ENCODE measurements at regions not wholly inside any gene's neighbourhood (a gene's known extent, or its start where the extent isn't known, plus 50 kb on each side); places are given as distances from the start of the nearest gene placed in this dataset.

- H3K27me3 ChIP-seq (ENCODE audit: low read depth, low read length), result no peaks in the 10 kb centered on the region
- H3K9me3 ChIP-seq (ENCODE audit: control insufficient read depth in 1 of 2, low read length in 2 of 2), result no peaks in the 10 kb centered on the region
- no peaks in the 10 kb centered on the region for H3K4me1 ChIP-seq (ENCODE audit: control insufficient read depth in 1 of 2, insufficient read depth in 2 of 2, low read length in 2 of 2)
These were observed 305.9 kb upstream of the TMCO5A start for GRCh38 chr15:37628507-37628906.

DNA sequence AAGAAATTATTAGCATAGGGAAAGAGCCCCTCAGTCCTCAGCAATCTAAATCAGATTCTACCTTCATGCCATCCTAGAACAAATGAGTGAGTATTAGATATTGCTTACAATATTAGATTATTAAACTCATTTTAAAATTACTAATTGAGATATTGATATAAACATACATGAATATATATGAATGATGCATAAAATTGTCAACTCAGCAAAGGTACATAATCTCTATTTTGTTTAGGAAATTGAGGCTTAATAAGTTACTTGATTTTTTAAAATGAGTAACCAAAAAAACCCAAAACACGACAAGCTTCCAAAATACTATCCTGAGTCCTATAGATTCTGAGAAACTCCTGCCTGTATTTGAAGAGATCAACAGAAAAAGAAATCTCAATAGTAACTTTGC is 297.7 kb upstream of the TMCO5A start:
- Histone ChIP-seq H3K36me3 (ENCODE audit: control insufficient read depth in 1 of 2, insufficient read depth in 2 of 2, low read length in 2 of 2) (no peaks in the 10 kb centered on the region), H3K9me3 (ENCODE audit: control insufficient read depth in 1 of 2, low read length in 2 of 2) (no peaks in the 10 kb centered on the region), H3K4me3 (ENCODE audit: low read depth in 1 of 2, low read length in 2 of 2) (no peak overlapping the region), H3K4me1 (ENCODE audit: control insufficient read depth in 1 of 2, insufficient read depth in 2 of 2, low read length in 2 of 2) (no peaks in the 10 kb centered on the region), H3K27me3 (ENCODE audit: low read depth, low read length) (no peaks in the 10 kb centered on the region), H3K27ac (ENCODE audit: low read length) (no peak overlapping the region)

More at GRCh38 chr15:37628507-37628906, 305.9 kb upstream of the TMCO5A start:
- Histone ChIP-seq H3K4me3 (ENCODE audit: low read depth in 1 of 2, low read length in 2 of 2) (no peak overlapping the region), H3K36me3 (ENCODE audit: control insufficient read depth in 1 of 2, insufficient read depth in 2 of 2, low read length in 2 of 2) (no peaks in the 10 kb centered on the region), H3K27ac (ENCODE audit: low read length) (no peak overlapping the region)

GRCh38 chr15:37638116-37638515 is 296.3 kb upstream of the TMCO5A start:
- no peak overlapping the region for H3K4me3 ChIP-seq (ENCODE audit: low read depth in 1 of 2, low read length in 2 of 2)
- no peaks in the 10 kb centered on the region for H3K4me1 ChIP-seq (ENCODE audit: control insufficient read depth in 1 of 2, insufficient read depth in 2 of 2, low read length in 2 of 2)
- H3K9me3 ChIP-seq (ENCODE audit: control insufficient read depth in 1 of 2, low read length in 2 of 2), result no peaks in the 10 kb centered on the region
- no peak overlapping the region for H3K27ac ChIP-seq (ENCODE audit: low read length)
- no peaks in the 10 kb centered on the region for H3K27me3 ChIP-seq (ENCODE audit: low read depth, low read length)
- H3K36me3 ChIP-seq (ENCODE audit: control insufficient read depth in 1 of 2, insufficient read depth in 2 of 2, low read length in 2 of 2), result no peaks in the 10 kb centered on the region

- H3K9me3 ChIP-seq (ENCODE audit: control insufficient read depth in 1 of 2, low read length in 2 of 2), result no peaks in the 10 kb centered on the region
- no peaks in the 10 kb centered on the region for H3K27me3 ChIP-seq (ENCODE audit: low read depth, low read length)
- H3K36me3 ChIP-seq (ENCODE audit: control insufficient read depth in 1 of 2, insufficient read depth in 2 of 2, low read length in 2 of 2), result no peaks in the 10 kb centered on the region
- H3K27ac ChIP-seq (ENCODE audit: low read length), result no peak overlapping the region
- H3K4me3 ChIP-seq (ENCODE audit: low read depth in 1 of 2, low read length in 2 of 2), result no peak overlapping the region
- H3K4me1 ChIP-seq (ENCODE audit: control insufficient read depth in 1 of 2, insufficient read depth in 2 of 2, low read length in 2 of 2), result no peaks in the 10 kb centered on the region
These were observed 295.7 kb upstream of the TMCO5A start for GRCh38 chr15:37638691-37639090.

- Histone ChIP-seq H3K36me3 (ENCODE audit: control insufficient read depth in 1 of 2, insufficient read depth in 2 of 2, low read length in 2 of 2) (no peaks in the 10 kb centered on the region), H3K9me3 (ENCODE audit: control insufficient read depth in 1 of 2, low read length in 2 of 2) (peaks cover 7 to 15% of the 10 kb centered on the region in 2 donors), H3K27ac (ENCODE audit: low read length) (no peak overlapping the region), H3K4me1 (ENCODE audit: control insufficient read depth in 1 of 2, insufficient read depth in 2 of 2, low read length in 2 of 2) (no peaks in the 10 kb centered on the region), H3K27me3 (ENCODE audit: low read depth, low read length) (no peaks in the 10 kb centered on the region), H3K4me3 (ENCODE audit: low read depth in 1 of 2, low read length in 2 of 2) (no peak overlapping the region)
These were observed 281.6 kb upstream of the TMCO5A start for GRCh38 chr15:37652646-37653417.

GRCh38 chr15:37678124-37678523 is 256.3 kb upstream of the TMCO5A start:
- no peaks in the 10 kb centered on the region for H3K4me1 ChIP-seq (ENCODE audit: control insufficient read depth in 1 of 2, insufficient read depth in 2 of 2, low read length in 2 of 2)

GRCh38 chr15:37679627-37680026 is 254.8 kb upstream of the TMCO5A start:
- Histone ChIP-seq H3K27ac (ENCODE audit: low read length) (no peak overlapping the region), H3K4me3 (ENCODE audit: low read depth in 1 of 2, low read length in 2 of 2) (no peak overlapping the region), H3K4me1 (ENCODE audit: control insufficient read depth in 1 of 2, insufficient read depth in 2 of 2, low read length in 2 of 2) (no peaks in the 10 kb centered on the region), H3K27me3 (ENCODE audit: low read depth, low read length) (no peaks in the 10 kb centered on the region), H3K36me3 (ENCODE audit: control insufficient read depth in 1 of 2, insufficient read depth in 2 of 2, low read length in 2 of 2) (no peaks in the 10 kb centered on the region), H3K9me3 (ENCODE audit: control insufficient read depth in 1 of 2, low read length in 2 of 2) (no peaks in the 10 kb centered on the region)

More at GRCh38 chr15:37678124-37678523, 256.3 kb upstream of the TMCO5A start:
- Histone ChIP-seq H3K27ac (ENCODE audit: low read length) (no peak overlapping the region), H3K27me3 (ENCODE audit: low read depth, low read length) (no peaks in the 10 kb centered on the region), H3K36me3 (ENCODE audit: control insufficient read depth in 1 of 2, insufficient read depth in 2 of 2, low read length in 2 of 2) (no peaks in the 10 kb centered on the region), H3K9me3 (ENCODE audit: control insufficient read depth in 1 of 2, low read length in 2 of 2) (no peaks in the 10 kb centered on the region), H3K4me3 (ENCODE audit: low read depth in 1 of 2, low read length in 2 of 2) (no peak overlapping the region)

DNA sequence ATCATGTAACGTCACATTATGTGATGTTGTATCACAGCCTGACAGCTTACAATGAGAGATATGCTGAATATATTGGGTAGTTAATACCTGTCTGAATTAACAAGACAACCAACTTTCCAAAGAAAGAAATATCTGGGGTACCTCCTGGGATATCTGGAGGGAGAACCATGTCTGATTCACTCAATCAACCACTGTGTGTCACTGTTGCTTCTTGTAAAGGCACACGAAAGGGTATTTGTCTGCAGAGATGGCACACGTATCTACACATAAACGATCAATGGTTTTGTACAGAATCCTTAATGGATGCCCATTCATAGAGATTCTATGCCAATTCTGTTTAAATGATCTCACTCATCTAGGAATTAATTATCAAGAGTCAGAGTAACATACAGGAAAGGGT is 252.1 kb upstream of the TMCO5A start:
- no peaks in the 10 kb centered on the region for H3K4me1 ChIP-seq (ENCODE audit: control insufficient read depth in 1 of 2, insufficient read depth in 2 of 2, low read length in 2 of 2)
- no peak overlapping the region for H3K27ac ChIP-seq (ENCODE audit: low read length)
- no peaks in the 10 kb centered on the region for H3K27me3 ChIP-seq (ENCODE audit: low read depth, low read length)
- H3K9me3 ChIP-seq (ENCODE audit: control insufficient read depth in 1 of 2, low read length in 2 of 2), result no peaks in the 10 kb centered on the region
- no peak overlapping the region for H3K4me3 ChIP-seq (ENCODE audit: low read depth in 1 of 2, low read length in 2 of 2)
- no peaks in the 10 kb centered on the region for H3K36me3 ChIP-seq (ENCODE audit: control insufficient read depth in 1 of 2, insufficient read depth in 2 of 2, low read length in 2 of 2)

- peaks cover 3 to 4% of the 10 kb centered on the region in 2 donors for H3K9me3 ChIP-seq (ENCODE audit: control insufficient read depth in 1 of 2, low read length in 2 of 2)
- no peak overlapping the region for H3K27ac ChIP-seq (ENCODE audit: low read length)
- H3K27me3 ChIP-seq (ENCODE audit: low read depth, low read length), result no peaks in the 10 kb centered on the region
- H3K4me3 ChIP-seq (ENCODE audit: low read depth in 1 of 2, low read length in 2 of 2), result no peak overlapping the region
- H3K36me3 ChIP-seq (ENCODE audit: control insufficient read depth in 1 of 2, insufficient read depth in 2 of 2, low read length in 2 of 2), result no peaks in the 10 kb centered on the region
- H3K4me1 ChIP-seq (ENCODE audit: control insufficient read depth in 1 of 2, insufficient read depth in 2 of 2, low read length in 2 of 2), result no peaks in the 10 kb centered on the region
These were observed 242.5 kb upstream of the TMCO5A start for GRCh38 chr15:37691911-37692310.

- H3K4me3 ChIP-seq (ENCODE audit: low read depth in 1 of 2, low read length in 2 of 2), result no peak overlapping the region
- peaks cover 3 to 4% of the 10 kb centered on the region in 2 donors for H3K9me3 ChIP-seq (ENCODE audit: control insufficient read depth in 1 of 2, low read length in 2 of 2)
- no peaks in the 10 kb centered on the region for H3K4me1 ChIP-seq (ENCODE audit: control insufficient read depth in 1 of 2, insufficient read depth in 2 of 2, low read length in 2 of 2)
- no peak overlapping the region for H3K27ac ChIP-seq (ENCODE audit: low read length)
- no peaks in the 10 kb centered on the region for H3K36me3 ChIP-seq (ENCODE audit: control insufficient read depth in 1 of 2, insufficient read depth in 2 of 2, low read length in 2 of 2)
- no peaks in the 10 kb centered on the region for H3K27me3 ChIP-seq (ENCODE audit: low read depth, low read length)
These were observed 240.5 kb upstream of the TMCO5A start for GRCh38 chr15:37693926-37694325.

- Histone ChIP-seq H3K9me3 (ENCODE audit: control insufficient read depth in 1 of 2, low read length in 2 of 2) (no peaks in the 10 kb centered on the region), H3K4me3 (ENCODE audit: low read depth in 1 of 2, low read length in 2 of 2) (no peak overlapping the region), H3K27me3 (ENCODE audit: low read depth, low read length) (no peaks in the 10 kb centered on the region), H3K4me1 (ENCODE audit: control insufficient read depth in 1 of 2, insufficient read depth in 2 of 2, low read length in 2 of 2) (no peaks in the 10 kb centered on the region), H3K36me3 (ENCODE audit: control insufficient read depth in 1 of 2, insufficient read depth in 2 of 2, low read length in 2 of 2) (no peaks in the 10 kb centered on the region), H3K27ac (ENCODE audit: low read length) (no peak overlapping the region)
These were observed 238.7 kb upstream of the TMCO5A start for GRCh38 chr15:37695719-37696118.

- Histone ChIP-seq H3K4me3 (ENCODE audit: low read depth in 1 of 2, low read length in 2 of 2) (no peak overlapping the region), H3K36me3 (ENCODE audit: control insufficient read depth in 1 of 2, insufficient read depth in 2 of 2, low read length in 2 of 2) (no peaks in the 10 kb centered on the region), H3K9me3 (ENCODE audit: control insufficient read depth in 1 of 2, low read length in 2 of 2) (no peaks in the 10 kb centered on the region), H3K4me1 (ENCODE audit: control insufficient read depth in 1 of 2, insufficient read depth in 2 of 2, low read length in 2 of 2) (no peaks in the 10 kb centered on the region), H3K27ac (ENCODE audit: low read length) (no peak overlapping the region), H3K27me3 (ENCODE audit: low read depth, low read length) (no peaks in the 10 kb centered on the region)
These were observed 235.8 kb upstream of the TMCO5A start for GRCh38 chr15:37698679-37699078.

All from muscle layer of duodenum (tissue), 2 donors.